ENCODE measurements at regions not wholly inside any gene's neighbourhood (a gene's known extent, or its start where the extent isn't known, plus 50 kb on each side); places are given as distances from the start of the nearest gene placed in this dataset.

GRCh38 chr12:64931321-64931720, 106.9 kb downstream of the TBC1D30 start:
- no peak for DNase-seq (ENCODE audit: low spot score)

GRCh38 chr12:64931981-64932380, 107.5 kb downstream of the TBC1D30 start:
- no peak for DNase-seq (ENCODE audit: low spot score)

GRCh38 chr12:64933791-64934190, 109.3 kb downstream of the TBC1D30 start:
- no peak for DNase-seq (ENCODE audit: low spot score)

- no peak for DNase-seq (ENCODE audit: low spot score)
Measured at GRCh38 chr12:64937452-64937851, 113.0 kb downstream of the TBC1D30 start.

- no peak for DNase-seq (ENCODE audit: low spot score)
Measured at GRCh38 chr12:64938179-64938578, 113.7 kb downstream of the TBC1D30 start.

- DNase-seq (ENCODE audit: low spot score): no peak
Measured at GRCh38 chr12:64943686-64944085, 119.2 kb downstream of the TBC1D30 start.

GRCh38 chr12:64944966-64945365, 120.5 kb downstream of the TBC1D30 start:
- no peak for DNase-seq (ENCODE audit: low spot score)

GRCh38 chr12:64946132-64946829, 121.8 kb downstream of the TBC1D30 start:
- DNase-seq (ENCODE audit: low spot score): peak; percentile 77

- DNase-seq (ENCODE audit: low spot score): no peak
Measured at GRCh38 chr12:64950711-64951298, 126.4 kb downstream of the TBC1D30 start.

GRCh38 chr12:64951944-64952343, 127.5 kb downstream of the TBC1D30 start:
- no peak for DNase-seq (ENCODE audit: low spot score)

- DNase-seq (ENCODE audit: low spot score): no peak
Measured at GRCh38 chr12:64955746-64956145, 131.3 kb downstream of the TBC1D30 start.

- DNase-seq (ENCODE audit: low spot score): no peak
Measured at GRCh38 chr12:64965920-64966319, 141.5 kb downstream of the TBC1D30 start.

- no peak for DNase-seq (ENCODE audit: low spot score)
Measured at GRCh38 chr12:64968989-64969819, 144.8 kb downstream of the TBC1D30 start.

GRCh38 chr12:64976131-64976530, 145.0 kb downstream of the WIF1 start:
- DNase-seq (ENCODE audit: low spot score): no peak

- DNase-seq (ENCODE audit: low spot score): no peak
Measured at GRCh38 chr12:64983771-64984278, 137.3 kb downstream of the WIF1 start.

GRCh38 chr12:64991121-64991611, 129.9 kb downstream of the WIF1 start:
- DNase-seq (ENCODE audit: low spot score): no peak

- no peak for DNase-seq (ENCODE audit: low spot score)
Measured at GRCh38 chr12:64992116-64992515, 129.0 kb downstream of the WIF1 start.

GRCh38 chr12:64992641-64993040, 128.5 kb downstream of the WIF1 start:
- no peak for DNase-seq (ENCODE audit: low spot score)

- no peak for DNase-seq (ENCODE audit: low spot score)
Measured at GRCh38 chr12:64993461-64993860, 127.6 kb downstream of the WIF1 start.

- DNase-seq (ENCODE audit: low spot score): no peak
Measured at GRCh38 chr12:64995816-64996215, 125.3 kb downstream of the WIF1 start.

GRCh38 chr12:64997858-64998257, 123.2 kb downstream of the WIF1 start:
- no peak for DNase-seq (ENCODE audit: low spot score)

- DNase-seq (ENCODE audit: low spot score): no peak
Measured at GRCh38 chr12:64998371-64999147, 122.5 kb downstream of the WIF1 start.

Measured in left forelimb (tissue), 1 donor.